GM19455 (cell line): ENCODE measurements at regions not wholly inside any gene's neighbourhood (a gene's known extent, or its start where the extent isn't known, plus 50 kb on each side); places are given as distances from the start of the nearest gene placed in this dataset.
"Not testable (repeated sequence)": the region's sequence is repeated elsewhere in the genome, so short reads cannot be mapped to it uniquely, and the experiment has no call there.

Experiments
- ATAC-seq: cut with Tn5 transposase; IDR thresholded peaks from one replicate; pipeline ENCODE4 v1.9.1; 2021; ENCODE audit not compliant: unreplicated experiment

DNA sequence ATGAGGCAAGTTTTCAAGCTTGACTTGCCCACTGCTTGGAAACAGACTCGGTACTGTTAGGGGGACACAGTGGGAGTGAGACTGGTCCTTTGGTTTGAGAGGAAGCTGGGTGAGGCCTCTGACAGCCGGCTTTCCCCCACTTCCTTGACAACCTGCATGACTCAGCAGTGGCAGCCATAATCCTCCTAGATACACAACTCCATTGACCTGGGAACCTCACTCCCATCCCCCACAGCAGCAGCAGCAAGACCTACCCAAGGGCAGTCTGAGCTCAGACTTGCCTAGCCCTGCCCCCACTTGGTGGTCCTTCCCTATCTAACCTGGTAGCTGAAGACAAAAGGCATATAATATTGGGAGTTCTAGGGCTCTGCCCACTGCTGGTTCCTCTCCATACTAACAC is 1043.5 kb upstream of the ALCAM start:
- ATAC-seq = no peak

DNA sequence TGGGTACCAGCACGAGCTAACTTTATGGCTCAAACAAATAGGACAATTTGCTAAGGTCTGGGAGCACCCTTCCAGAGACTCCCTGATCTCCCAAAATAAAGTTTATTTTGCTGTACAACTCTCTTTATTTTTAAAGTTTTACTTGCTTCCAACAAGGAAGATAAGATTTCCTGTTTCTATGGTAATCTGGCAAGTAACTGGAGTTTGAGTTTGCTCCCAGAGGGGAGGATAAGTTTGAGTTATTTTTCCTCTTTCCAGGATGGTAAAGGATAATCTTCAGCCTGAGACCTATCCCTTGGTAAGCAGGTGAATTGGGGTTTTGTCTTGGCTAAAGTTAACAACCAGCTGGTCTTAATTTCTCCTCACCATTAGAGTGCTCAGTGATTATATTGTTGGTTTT is 1019.4 kb upstream of the ALCAM start:
- ATAC-seq = no peak

DNA sequence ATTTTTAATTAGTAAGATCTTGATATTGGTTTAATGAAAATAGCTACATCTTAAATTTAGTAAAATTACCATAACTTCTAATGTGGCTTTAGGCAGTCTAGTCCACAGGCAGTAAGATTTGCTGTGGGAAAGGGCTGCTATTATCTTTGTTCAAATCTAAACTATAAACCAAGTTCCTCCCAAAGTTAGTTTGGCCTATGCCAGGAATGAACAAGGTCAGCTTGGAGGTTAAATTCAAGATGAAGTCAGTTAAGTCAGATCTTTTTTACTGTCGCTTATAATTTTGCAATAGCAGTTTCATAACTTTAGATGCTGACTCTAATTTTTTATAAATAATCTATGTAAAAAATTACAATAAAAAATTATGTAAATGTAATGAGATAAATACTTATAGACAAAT is 1016.9 kb upstream of the ALCAM start:
- no peak for ATAC-seq

DNA sequence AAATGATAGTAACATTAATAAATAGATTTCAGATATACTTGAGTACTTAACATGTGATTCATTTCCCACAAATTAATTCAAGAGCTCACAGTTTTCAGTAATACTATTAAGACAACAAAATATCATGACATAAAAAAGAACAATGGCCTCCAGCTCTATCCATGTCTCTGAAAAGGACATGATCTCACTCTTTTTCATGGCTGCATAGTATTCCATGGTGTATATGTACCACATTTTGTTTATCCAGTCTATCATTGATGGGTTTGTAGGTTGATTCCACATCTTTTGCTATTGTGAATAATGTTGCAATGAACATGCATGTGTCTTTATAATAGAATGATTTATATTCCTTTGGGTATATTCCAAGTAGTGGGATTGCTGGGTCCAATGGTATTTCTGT is 1012.8 kb upstream of the ALCAM start:
- no peak for ATAC-seq

DNA sequence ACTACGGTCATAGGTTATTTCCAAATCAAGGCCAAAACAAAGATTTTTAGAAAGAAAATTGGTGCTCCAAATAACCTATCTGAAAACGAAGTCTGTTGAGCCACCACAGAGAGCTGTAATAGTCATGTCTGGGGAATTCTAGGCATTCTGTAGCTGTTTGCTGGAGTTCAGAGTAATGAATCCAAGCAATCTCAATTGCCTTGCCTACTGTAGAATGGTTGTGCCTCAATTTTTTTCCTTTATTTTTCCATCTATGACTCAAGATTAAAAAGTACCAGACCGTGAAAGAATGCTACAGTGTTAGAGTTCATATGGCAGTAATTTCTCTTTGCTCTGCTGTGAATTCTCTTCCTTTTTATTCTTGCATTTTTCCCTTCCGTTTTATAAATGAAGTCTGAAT is 1007.2 kb upstream of the ALCAM start:
- no peak for ATAC-seq

DNA sequence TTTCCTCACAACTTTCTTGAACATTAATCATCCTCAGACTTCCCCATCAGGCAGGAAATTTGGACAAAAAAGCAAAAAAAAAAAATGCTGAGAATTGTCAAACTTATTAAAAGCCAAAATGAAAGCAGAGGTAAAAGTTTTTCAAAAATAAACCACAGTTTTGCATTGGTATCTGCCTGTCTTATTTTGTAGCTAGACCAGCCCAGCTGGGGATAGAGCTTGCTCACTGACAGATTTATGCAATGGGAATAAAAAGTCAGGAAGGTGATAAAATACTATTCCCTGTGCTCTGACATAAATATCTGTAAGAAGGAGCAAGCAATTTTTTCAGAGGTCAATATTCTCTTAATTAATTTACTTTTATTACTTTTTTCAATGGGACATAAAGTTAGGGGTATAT is 1006.7 kb upstream of the ALCAM start:
- no peak for ATAC-seq

DNA sequence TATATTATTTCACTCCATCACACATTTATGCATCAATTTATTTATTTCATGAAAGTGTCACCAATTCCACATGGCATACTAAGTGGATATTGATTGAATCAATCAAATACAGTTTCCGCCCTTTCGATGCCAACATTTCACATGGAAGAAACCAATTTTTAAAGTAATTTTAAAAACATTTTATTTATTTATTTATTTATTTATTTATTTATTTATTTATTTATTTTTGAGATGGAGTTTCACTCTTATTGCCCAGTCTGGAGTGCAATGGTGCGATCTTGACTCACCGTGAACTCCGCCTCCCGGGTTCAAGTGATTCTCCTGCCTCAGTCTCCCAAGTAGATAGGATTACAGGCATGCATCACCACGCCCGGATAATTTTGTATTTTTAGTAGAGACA is 1005.0 kb upstream of the ALCAM start:
- not testable (repeated sequence) for ATAC-seq

DNA sequence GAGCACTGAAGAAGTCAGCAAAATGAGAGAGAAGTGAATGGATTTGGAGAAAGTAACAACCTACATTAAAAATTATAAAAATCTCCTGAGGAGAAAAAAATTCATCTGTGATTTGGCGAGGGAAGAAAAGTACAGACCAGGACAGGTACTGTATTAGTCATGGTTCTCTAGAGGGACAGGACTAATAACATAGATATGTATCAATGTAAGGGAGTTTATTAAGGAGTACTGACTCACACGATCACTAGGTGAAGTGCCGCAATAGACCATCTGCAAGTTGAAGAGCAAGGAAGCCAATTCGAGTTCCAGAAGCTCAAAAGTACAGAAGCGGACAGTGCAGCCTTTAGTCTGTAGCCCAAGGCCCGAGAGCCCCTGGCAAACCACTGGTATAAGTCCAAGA is 1004.4 kb upstream of the ALCAM start:
- ATAC-seq = no peak

DNA sequence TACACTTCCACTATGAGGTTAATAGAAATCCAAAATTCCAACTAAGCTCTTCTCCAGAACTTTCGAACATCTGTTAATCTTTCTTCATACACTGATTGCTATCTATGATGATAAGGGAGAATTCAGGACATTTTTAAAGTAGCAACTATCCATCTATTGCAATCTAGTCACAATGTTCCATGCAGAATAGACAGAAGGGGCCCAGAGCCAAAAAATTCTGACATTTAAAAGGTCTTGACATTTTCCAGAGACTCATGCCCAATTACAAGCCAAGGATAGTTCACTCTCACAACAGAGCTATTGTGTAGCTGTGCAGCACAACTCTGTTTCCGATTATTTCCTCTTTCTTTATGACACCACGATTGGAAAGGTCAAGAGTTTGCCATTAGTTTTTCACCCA is 999.7 kb upstream of the ALCAM start:
- ATAC-seq = no peak

DNA sequence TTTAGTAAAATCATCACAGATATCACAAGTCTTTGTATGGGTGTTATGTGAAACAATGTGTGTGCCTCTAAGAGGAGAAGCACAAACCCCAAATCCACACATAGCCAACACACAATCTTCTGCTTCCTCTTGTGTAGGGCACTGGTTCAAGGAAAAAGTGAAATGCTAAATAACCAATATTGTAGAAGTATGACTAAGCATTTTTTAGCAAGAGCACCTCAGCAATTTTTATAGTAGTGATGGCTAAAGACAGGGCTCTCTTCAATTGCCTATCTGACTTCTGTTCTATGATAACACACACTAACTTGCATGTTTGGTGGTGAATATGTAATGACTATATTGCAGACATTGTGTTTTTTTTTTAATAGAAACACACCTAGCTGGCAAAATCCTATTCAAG is 997.9 kb upstream of the ALCAM start:
- ATAC-seq = no peak

DNA sequence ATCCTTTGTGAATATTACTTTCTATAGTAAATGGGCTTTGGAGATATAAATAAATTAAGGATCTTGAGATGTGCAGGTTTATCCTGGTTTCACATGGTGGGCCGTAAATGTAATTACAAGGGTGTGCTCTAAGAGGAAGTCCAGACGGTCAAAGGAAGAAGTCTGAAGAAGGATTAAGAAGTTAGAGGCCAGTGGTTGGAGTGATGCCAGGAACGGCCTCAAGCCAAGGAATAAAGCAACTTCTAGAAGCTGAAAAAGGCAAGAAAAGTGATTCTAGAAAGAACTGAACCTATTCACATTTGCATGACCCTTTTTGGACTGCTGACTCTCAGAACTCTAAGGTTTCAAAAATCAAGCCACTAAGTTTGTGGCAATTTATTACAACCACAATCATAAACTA is 981.3 kb upstream of the ALCAM start:
- ATAC-seq = no peak

DNA sequence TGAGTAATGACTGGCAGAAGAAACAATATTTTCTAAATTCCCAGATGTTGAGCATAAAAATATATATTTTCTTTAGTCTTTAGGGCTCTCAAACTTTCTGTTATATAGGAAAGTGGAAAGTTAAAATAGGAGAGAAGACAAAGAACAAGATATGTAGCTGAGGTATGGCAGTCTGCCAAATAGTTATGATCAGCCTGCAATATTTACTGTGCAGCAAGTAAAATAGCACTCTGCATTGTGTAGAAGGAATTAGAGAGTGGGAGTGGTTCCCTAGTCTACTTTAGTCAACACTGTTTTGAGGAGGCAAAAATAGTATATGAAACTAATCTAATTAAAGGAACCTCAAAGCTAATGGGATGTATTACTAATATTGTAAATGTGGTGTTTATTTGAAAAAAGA is 978.1 kb upstream of the ALCAM start:
- ATAC-seq = no peak

DNA sequence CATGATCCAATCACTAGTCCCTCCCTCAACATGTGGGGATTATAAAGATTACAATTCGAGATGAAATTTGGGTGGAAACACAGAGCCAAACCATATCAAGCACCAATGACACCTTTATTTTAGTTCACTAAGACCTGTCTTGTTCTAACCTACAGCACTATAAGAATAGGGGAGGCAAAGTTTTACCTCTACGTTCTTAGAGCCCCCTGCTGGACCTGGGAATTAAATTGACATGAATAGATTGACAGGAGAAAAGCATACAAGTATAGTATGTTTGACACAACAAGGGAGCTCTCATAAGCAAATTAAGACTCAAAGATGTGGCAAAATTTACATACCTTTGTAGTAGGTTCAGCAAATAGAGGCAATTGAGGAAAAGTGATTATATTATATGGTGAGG is 974.4 kb upstream of the ALCAM start:
- no peak for ATAC-seq

DNA sequence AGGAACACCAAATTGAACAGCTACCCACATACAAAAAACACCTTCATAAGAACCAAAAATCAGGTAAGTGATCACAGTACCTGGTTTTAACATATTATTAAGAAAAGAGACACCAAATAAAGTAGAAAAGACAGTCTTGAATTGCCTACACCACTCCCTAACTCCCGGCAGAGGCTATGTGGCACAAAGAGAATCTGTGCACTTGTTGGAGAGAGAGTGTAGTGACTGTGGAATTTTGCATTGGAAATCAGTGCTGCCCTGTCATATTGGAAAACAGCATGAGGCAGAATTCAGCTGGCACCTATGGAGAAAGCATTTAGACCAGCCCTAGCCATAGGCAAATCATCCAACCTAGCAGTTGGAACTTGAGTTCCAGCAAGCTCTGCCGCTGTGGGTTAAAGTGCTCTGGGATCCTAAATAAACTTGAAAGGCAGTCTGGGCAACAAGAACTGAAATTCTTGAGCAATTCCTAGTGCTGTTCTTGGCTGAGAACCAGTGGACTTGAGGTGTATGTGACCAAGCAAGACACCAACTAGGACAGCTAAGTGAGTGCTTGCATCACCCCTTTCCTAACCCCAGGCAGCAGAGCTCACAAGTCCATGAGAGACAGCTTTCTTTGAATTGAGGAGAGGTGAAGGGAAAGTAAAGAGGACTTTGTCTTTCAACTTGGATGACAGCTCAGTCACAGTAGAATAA is 969.6 kb upstream of the ALCAM start:
- ATAC-seq = no peak

DNA sequence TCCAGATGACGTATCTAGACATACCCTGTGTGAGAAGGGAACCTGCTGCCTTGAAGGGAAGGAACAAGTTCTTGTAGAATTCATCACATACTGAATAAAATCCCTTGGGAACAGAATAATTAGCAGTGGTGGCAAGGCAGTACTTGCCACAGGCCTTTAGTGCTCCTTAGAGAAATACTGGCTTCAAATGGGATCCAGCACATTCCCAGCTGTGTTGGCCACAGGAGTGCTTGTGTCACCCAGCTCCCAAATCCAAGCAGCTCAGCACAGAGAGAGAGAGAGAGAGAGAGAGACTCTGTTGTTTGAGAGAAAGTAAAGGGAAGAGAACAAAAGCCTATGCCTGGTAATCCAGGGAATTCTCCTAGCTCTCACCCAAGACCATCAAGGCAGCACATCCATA is 969.0 kb upstream of the ALCAM start:
- no peak for ATAC-seq

DNA sequence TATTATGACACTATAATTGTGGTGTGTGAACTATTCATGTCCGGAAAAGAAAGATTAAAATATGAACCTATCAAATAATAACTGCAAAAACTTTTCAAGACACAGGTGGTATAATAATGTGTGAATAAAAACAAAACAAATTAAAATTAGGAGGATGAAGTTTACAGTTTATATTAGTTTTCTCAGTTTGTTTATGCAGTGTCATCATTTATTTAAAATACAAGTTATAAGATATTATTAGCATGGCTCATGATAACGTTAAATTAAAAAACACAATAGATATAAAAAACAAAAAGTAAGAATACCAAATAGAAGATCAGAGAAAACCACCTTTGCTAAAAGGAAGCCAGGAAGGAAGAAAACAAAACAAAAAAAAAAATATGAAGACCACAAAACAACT is 963.8 kb upstream of the ALCAM start:
- ATAC-seq = no peak

DNA sequence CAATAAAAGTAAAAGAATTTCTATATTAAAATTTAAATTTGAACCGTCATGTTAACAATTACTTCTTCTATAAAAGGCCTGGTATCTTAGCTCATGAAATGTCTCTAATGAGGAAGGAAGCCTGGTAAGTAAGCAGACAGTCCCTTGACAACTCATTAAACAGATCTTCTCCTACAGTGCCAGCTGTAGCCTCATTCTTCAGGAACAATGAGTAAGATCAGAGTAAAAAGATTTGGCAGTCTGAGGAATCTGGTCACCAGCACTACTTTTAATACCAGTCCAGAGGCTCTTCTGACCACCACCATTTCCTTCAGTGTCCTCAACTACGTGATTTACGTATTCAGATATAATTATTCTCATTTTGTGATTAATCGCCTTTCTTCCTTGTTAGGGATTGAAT is 955.0 kb upstream of the ALCAM start:
- ATAC-seq = no peak

DNA sequence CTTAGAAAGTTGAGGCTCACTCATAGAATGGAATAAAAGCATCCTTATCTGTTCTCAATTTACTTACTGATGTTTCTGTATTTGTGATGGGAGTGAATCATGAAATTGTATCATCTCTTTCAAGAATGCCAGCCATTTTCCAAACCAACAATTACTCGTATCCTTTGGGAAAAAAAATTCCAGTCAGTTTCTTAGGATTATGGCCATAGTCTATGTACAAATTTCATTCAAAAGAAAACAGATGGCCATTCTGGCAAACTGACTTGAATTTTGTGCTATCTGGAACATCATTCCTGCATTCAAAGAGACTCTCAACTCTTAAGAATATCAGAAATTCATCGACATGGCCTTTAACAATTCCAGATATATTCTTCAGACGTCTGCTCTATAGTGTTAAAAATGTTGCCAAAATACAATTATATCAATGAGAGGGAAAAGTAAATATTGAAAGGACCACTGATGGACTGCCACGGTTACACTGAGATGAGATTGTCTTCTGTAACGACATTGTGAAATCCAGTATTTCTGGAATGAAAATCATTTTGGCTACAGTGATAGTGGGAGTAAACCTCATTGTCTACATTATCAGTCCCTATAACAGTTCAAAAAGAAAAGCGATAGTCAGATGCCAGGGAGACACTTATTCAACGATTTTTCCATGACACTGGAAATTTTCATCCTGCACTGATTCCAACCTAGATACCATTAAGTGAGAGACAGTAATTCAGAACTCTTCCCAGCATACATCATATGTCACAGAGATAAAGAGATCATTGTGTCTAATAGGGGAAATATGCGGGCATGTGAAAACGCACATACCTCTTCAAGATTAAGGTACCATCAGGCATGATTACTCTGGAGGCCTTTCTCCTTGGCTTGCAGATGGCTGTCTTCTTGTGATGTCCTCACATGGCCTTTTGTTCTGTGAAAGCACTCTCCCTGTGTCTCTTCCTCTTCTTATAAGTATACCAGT is 953.8 kb upstream of the ALCAM start:
- ATAC-seq = no peak

DNA sequence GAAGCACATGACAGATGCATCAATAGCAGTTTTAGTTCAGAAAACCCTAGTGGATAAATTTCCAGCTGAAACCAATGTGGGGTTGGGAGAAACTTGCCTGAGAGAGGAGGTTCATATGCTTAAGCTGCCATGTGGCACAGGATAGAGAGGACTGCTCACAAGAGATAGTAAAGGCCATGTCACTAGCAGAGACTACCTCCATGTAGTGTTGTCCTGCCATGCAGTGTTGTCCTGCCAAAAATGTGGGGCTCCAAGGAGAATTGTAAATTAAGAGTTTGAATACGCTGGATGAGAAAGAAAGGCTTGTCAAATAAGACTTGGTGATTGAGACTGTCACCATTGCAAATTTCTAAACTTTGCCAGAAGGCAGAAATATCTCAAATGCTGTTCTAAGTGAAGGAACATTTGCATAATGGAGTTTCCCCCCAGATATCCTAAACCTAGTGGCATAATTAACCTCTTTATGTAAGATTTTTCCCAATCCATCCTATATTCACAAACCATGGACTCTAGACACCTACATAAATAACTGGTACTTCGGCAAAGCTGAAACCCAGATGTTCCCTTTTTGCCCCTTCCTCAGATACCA is 938.3 kb upstream of the ALCAM start:
- ATAC-seq = no peak

DNA sequence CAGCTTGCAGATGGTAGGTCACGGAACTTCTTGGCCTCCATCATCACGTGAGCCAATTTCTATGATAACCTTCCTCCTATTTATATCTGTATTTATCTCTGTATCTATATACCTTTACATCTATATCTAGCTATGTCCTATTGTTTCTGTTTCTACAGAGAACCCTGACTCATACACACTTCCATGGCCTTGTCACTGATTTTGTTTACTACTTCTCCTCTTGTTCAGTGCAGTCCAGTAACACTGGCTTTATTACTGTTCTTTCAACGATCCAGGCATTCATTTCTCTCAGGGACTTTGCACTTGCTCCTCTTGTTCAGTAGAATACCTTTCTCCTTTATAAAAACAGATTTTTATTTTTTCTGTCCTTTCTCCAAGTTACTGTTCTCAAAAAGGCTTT is 937.0 kb upstream of the ALCAM start:
- no peak for ATAC-seq

DNA sequence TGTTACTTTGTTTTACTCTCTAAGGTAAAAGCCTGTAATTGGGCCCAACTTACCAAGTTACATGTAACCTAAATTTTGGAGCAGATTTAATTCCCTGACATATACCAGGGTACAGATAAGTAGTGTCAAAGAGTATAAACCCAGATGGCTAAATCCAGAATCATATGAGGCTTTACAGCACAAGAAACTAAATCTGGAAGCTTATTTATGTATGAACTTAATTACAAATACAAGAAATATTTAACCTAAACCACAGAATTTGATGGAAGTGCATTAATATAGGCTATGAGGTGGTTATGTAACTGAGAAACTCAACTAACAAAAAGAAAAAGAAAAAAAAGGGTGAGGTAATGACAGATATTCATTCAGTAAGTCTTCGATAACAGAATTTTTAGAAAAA is 930.2 kb upstream of the ALCAM start:
- ATAC-seq = no peak

DNA sequence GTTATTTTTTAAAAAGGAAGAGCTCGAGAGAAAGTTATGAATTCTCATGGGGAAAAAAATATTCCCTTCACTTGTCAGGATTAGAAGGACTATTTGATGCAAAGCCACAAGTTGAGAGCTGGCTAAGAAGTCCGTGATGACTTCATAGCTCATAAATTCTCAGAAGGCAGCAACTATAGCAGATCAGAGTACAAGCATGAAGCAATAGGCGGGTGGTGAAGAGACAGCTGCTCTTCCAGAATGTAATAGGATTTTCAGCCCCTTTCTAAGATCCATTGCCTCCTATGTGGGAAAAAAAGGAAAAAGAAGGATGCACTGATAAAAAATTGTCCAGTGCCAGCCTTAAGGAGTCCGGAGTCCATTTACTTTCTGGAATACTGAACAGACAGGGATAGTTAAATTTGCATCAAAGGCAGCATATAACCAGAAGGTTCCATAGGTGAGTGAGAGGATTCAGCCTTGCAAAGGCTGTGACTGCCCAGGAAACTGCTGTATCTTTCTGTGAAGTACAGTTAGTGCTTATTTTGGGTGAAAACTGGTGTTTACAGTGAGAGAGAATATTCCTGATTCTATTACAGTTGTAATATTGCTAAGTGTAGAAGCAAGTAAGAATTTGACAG is 929.5 kb upstream of the ALCAM start:
- ATAC-seq = no peak
